ENCODE measurements at regions not wholly inside any gene's neighbourhood (a gene's known extent, or its start where the extent isn't known, plus 50 kb on each side); places are given as distances from the start of the nearest gene placed in this dataset.

GRCh38 chr2:43020296-43020695, 206.1 kb downstream of the ZFP36L2 start:
- Histone ChIP-seq H3K4me1 (peaks cover 0 to 6% of the 10 kb centered on the region in 2 donors), H3K4me3 (no peak overlapping the region), H3K27me3 (no peaks in the 10 kb centered on the region), H3K27ac (no peak overlapping the region), H3K36me3 (no peaks in the 10 kb centered on the region), H3K9me3 (no peaks in the 10 kb centered on the region)
- intact Hi-C loops (cut with DNase I; ENCODE audit: low total_unique reads), result loop anchor here (5.0 kb wide), 1 partner anchor 202 kb away; no protein-coding TSS in a partner anchor
- no peak for TF ChIP-seq POLR2A (IDR thresholded peaks at IDR 0.05)
- peak in 1 of 2 donors; percentile 9 for DNase-seq

GRCh38 chr2:43019536-43020183, 206.7 kb downstream of the ZFP36L2 start:
- Histone ChIP-seq H3K27me3 (no peaks in the 10 kb centered on the region), H3K36me3 (no peaks in the 10 kb centered on the region), H3K9me3 (no peaks in the 10 kb centered on the region), H3K4me3 (no peak overlapping the region), H3K27ac (peak overlapping the region; percentile 73 to 83), H3K4me1 (peaks cover 0 to 6% of the 10 kb centered on the region in 2 donors)
- intact Hi-C loops (cut with DNase I; ENCODE audit: low total_unique reads), result loop anchor here (5.0 kb wide), 1 partner anchor 203 kb away; no protein-coding TSS in a partner anchor
- TF ChIP-seq POLR2A (IDR thresholded peaks at IDR 0.05), result no peak
- TF ChIP-seq CTCF (IDR thresholded peaks at IDR 0.05), result no peak
- DNase-seq, result peak in 1 of 2 donors; percentile 14

DNA sequence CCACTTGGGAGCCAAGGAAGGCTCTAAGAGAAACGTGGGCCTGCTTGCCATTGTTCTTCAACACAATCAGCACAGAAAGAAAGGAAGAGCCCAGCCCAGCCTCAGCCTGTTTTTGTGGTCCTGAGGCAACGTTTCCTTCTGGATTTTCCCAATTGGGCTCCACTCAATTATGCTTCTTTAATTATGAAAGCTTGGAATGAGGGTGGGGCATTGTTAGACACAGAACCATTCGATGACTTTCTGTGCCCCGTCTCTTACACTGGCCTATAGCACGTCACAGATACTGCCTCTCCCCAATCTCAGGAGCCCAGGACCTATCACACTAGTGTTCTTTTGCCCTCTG, 207.4 kb downstream of the ZFP36L2 start:
- intact Hi-C loops (cut with DNase I; ENCODE audit: low total_unique reads), result no loop called here
- no peaks in the 10 kb centered on the region for H3K9me3 ChIP-seq
- no peaks in the 10 kb centered on the region for H3K27me3 ChIP-seq
- H3K4me1 ChIP-seq, result peaks cover 0 to 6% of the 10 kb centered on the region in 2 donors
- no peak for DNase-seq
- peak overlapping the region; percentile 73 to 83 for H3K27ac ChIP-seq
- no peaks in the 10 kb centered on the region for H3K36me3 ChIP-seq
- TF ChIP-seq CTCF (IDR thresholded peaks at IDR 0.05) (no peak), POLR2A (IDR thresholded peaks at IDR 0.05) (no peak)
- no peak overlapping the region for H3K4me3 ChIP-seq

- peak overlapping the region; percentile 73 to 83 for H3K27ac ChIP-seq
Measured at GRCh38 chr2:43018179-43019024, 208.0 kb downstream of the ZFP36L2 start.

DNA sequence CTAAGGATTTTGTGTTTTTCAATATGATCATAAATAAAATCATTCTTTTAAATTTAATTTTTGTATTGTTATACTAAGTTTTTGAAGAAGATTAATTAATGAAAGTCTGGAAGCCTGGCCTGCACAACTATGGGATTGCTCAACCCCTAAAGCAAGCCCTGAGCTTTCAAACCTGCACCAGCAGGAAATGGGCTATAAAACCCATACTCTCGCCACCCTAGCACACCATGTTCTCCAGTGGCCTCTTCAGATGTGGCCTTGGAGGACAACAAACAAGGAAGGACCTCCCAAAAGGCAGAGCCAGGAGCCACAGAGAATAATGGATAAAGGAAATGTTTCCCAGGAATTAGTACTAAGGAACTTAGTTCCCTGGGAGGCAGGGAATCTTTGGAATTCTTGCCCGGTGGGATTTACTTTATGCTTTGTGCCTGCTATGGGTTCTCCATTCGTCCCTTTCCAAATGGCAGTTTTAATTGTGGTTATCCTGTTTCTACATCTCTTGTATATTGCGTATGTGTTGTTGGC, 212.5 kb downstream of the ZFP36L2 start:
- no peak overlapping the region for H3K27ac ChIP-seq
- no peaks in the 10 kb centered on the region for H3K9me3 ChIP-seq
- peaks cover 0 to 5% of the 10 kb centered on the region in 2 donors for H3K4me1 ChIP-seq
- no peak overlapping the region for H3K4me3 ChIP-seq
- no peaks in the 10 kb centered on the region for H3K27me3 ChIP-seq
- TF ChIP-seq POLR2A (IDR thresholded peaks at IDR 0.05) (no peak), CTCF (IDR thresholded peaks at IDR 0.05) (no peak)
- DNase-seq, result peak in 1 of 2 donors; percentile 10
- intact Hi-C loops (cut with DNase I; ENCODE audit: low total_unique reads), result no loop called here
- no peaks in the 10 kb centered on the region for H3K36me3 ChIP-seq

More at GRCh38 chr2:43018179-43019024, 208.0 kb downstream of the ZFP36L2 start:
- H3K4me1 ChIP-seq, result peaks cover 0 to 6% of the 10 kb centered on the region in 2 donors
- no peaks in the 10 kb centered on the region for H3K36me3 ChIP-seq
- H3K4me3 ChIP-seq, result no peak overlapping the region
- intact Hi-C loops (cut with DNase I; ENCODE audit: low total_unique reads), result no loop called here
- no peaks in the 10 kb centered on the region for H3K9me3 ChIP-seq
- DNase-seq, result peak; percentile 95 to 98
- TF ChIP-seq CTCF (IDR thresholded peaks at IDR 0.05) (peak in 1 of 4 experiments; percentile 15), POLR2A (IDR thresholded peaks at IDR 0.05) (peak in 1 of 2 donors; percentile 63)
- H3K27me3 ChIP-seq, result no peaks in the 10 kb centered on the region
